IPS DF 6.9 (cell line): ENCODE measurements at regions not wholly inside any gene's neighbourhood (a gene's known extent, or its start where the extent isn't known, plus 50 kb on each side); places are given as distances from the start of the nearest gene placed in this dataset.

Source experiments
- DNase-seq: peaks from one replicate; pipeline ENCODE4 v3.0.0-alpha.2; 2013; ENCODE audit warnings: low read depth, low spot score
- H3K27ac ChIP-seq: one replicate; pipeline ENCODE4 v1.5.1; 2013; ENCODE audit warnings: low read length, control low read depth
- H3K27me3 ChIP-seq: 2 replicates; pipeline ENCODE4 v1.6.1; 2013; ENCODE audit warnings: mild to moderate bottlenecking, low read length; ENCODE audit not compliant: control insufficient read depth, insufficient read depth
- H3K36me3 ChIP-seq: 2 replicates; pipeline ENCODE4 v1.6.1; 2013; ENCODE audit warnings: low read length; ENCODE audit not compliant: control insufficient read depth, insufficient read depth
- H3K4me1 ChIP-seq: 2 replicates; pipeline ENCODE4 v1.6.1; 2013; ENCODE audit warnings: low read length; ENCODE audit not compliant: control insufficient read depth, insufficient read depth
- H3K4me3 ChIP-seq: 2 replicates; pipeline ENCODE4 v1.5.1; 2013; ENCODE audit warnings: mild to moderate bottlenecking, low read length
- H3K9me3 ChIP-seq: 2 replicates; pipeline ENCODE4 v1.6.1; 2013; ENCODE audit warnings: low read length, inconsistent platforms; ENCODE audit not compliant: control insufficient read depth, insufficient read depth
- WGBS: extraction: QIAGEN DNeasy Blood & Tissue Kit; methylation state at CpG from one replicate; pipeline ENCODE4 v1.1.7; 2013; ENCODE audit warnings: mixed read lengths, missing lambda C conversion rate; ENCODE audit not compliant: insufficient read length, insufficient coverage; 5-methylcytosine and 5-hydroxymethylcytosine counted together

- Histone ChIP-seq H3K27me3 (no peaks in the 10 kb centered on the region), H3K4me3 (no peak overlapping the region), H3K27ac (no peak overlapping the region), H3K4me1 (no peaks in the 10 kb centered on the region), H3K9me3 (no peaks in the 10 kb centered on the region), H3K36me3 (no peaks in the 10 kb centered on the region)
- no peak for DNase-seq
- no CpG with 5 or more reads among the region's 1 CpG for WGBS
Measured at GRCh38 chr2:18795906-18796305, 206.5 kb upstream of the NT5C1B start.

- H3K4me1 ChIP-seq, result no peaks in the 10 kb centered on the region
- H3K27me3 ChIP-seq, result no peaks in the 10 kb centered on the region
- no peaks in the 10 kb centered on the region for H3K9me3 ChIP-seq
- no peaks in the 10 kb centered on the region for H3K36me3 ChIP-seq
- H3K4me3 ChIP-seq, result no peak overlapping the region
- no peak overlapping the region for H3K27ac ChIP-seq
- WGBS, result no CpG with 5 or more reads among the region's 6 CpGs
- no peak for DNase-seq
Measured at GRCh38 chr2:18792684-18793083, 203.3 kb upstream of the NT5C1B start.

GRCh38 chr2:18792226-18792629 lies 202.9 kb upstream of the NT5C1B start:
- Histone ChIP-seq H3K4me1 (no peaks in the 10 kb centered on the region), H3K36me3 (no peaks in the 10 kb centered on the region), H3K4me3 (no peak overlapping the region), H3K27me3 (no peaks in the 10 kb centered on the region), H3K27ac (no peak overlapping the region), H3K9me3 (no peaks in the 10 kb centered on the region)
- WGBS, result no CpG with 5 or more reads among the region's 3 CpGs
- no peak for DNase-seq

GRCh38 chr2:18791172-18791797 lies 201.9 kb upstream of the NT5C1B start:
- DNase-seq, result no peak
- Histone ChIP-seq H3K27me3 (no peaks in the 10 kb centered on the region), H3K4me1 (no peaks in the 10 kb centered on the region), H3K27ac (no peak overlapping the region), H3K36me3 (no peaks in the 10 kb centered on the region), H3K9me3 (no peaks in the 10 kb centered on the region), H3K4me3 (no peak overlapping the region)
- no CpG with 5 or more reads among the region's 9 CpGs for WGBS

- H3K9me3 ChIP-seq, result no peaks in the 10 kb centered on the region
- WGBS, result no CpG with 5 or more reads among the region's 3 CpGs
- DNase-seq, result no peak
Measured at GRCh38 chr2:18790509-18791171, 201.3 kb upstream of the NT5C1B start.

GRCh38 chr2:18788592-18788991 lies 199.2 kb upstream of the NT5C1B start:
- Histone ChIP-seq H3K4me3 (no peak overlapping the region), H3K9me3 (no peaks in the 10 kb centered on the region), H3K27ac (no peak overlapping the region), H3K4me1 (no peaks in the 10 kb centered on the region), H3K27me3 (no peaks in the 10 kb centered on the region), H3K36me3 (no peaks in the 10 kb centered on the region)
- WGBS, result no CpG with 5 or more reads among the region's 5 CpGs
- no peak for DNase-seq

More at GRCh38 chr2:18790509-18791171, 201.3 kb upstream of the NT5C1B start:
- Histone ChIP-seq H3K4me3 (no peak overlapping the region), H3K4me1 (no peaks in the 10 kb centered on the region), H3K27ac (no peak overlapping the region), H3K27me3 (no peaks in the 10 kb centered on the region), H3K36me3 (no peaks in the 10 kb centered on the region)

GRCh38 chr2:18787726-18788125 lies 198.4 kb upstream of the NT5C1B start:
- no peaks in the 10 kb centered on the region for H3K27me3 ChIP-seq
- no peaks in the 10 kb centered on the region for H3K9me3 ChIP-seq
- DNase-seq, result no peak
- H3K4me1 ChIP-seq, result no peaks in the 10 kb centered on the region
- no peak overlapping the region for H3K27ac ChIP-seq
- 100% methylated on average over 1 of the region's 2 CpGs for WGBS
- H3K36me3 ChIP-seq, result no peaks in the 10 kb centered on the region
- no peak overlapping the region for H3K4me3 ChIP-seq

- Histone ChIP-seq H3K4me3 (no peak overlapping the region), H3K27ac (no peak overlapping the region), H3K36me3 (no peaks in the 10 kb centered on the region), H3K9me3 (no peaks in the 10 kb centered on the region), H3K27me3 (no peaks in the 10 kb centered on the region; the same call in 1 of the 2 replicates), H3K4me1 (no peaks in the 10 kb centered on the region)
- WGBS, result no CpG with 5 or more reads among the region's 2 CpGs
- DNase-seq, result no peak
Measured at GRCh38 chr2:18784245-18784644, 194.9 kb upstream of the NT5C1B start.

GRCh38 chr2:18781541-18782280 lies 192.3 kb upstream of the NT5C1B start:
- Histone ChIP-seq H3K4me1 (no peaks in the 10 kb centered on the region), H3K27me3 (peaks cover 2% of the 10 kb centered on the region; the same call in 1 of the 2 replicates), H3K9me3 (no peaks in the 10 kb centered on the region), H3K36me3 (no peaks in the 10 kb centered on the region), H3K4me3 (no peak overlapping the region), H3K27ac (no peak overlapping the region)
- WGBS, result no CpG with 5 or more reads among the region's 1 CpG
- DNase-seq, result no peak

- no peaks in the 10 kb centered on the region for H3K9me3 ChIP-seq
- no peak overlapping the region for H3K27ac ChIP-seq
- H3K27me3 ChIP-seq, result peaks cover 5% of the 10 kb centered on the region; the same call in 1 of the 2 replicates
- no CpG with 5 or more reads among the region's 2 CpGs for WGBS
- H3K36me3 ChIP-seq, result no peaks in the 10 kb centered on the region
- peak; percentile 2 for DNase-seq
- no peak overlapping the region for H3K4me3 ChIP-seq
- no peaks in the 10 kb centered on the region for H3K4me1 ChIP-seq
Measured at GRCh38 chr2:18777250-18777812, 188.0 kb upstream of the NT5C1B start.
